CD4-positive, alpha-beta T cell (primary cell): ENCODE measurements at regions not wholly inside any gene's neighbourhood (a gene's known extent, or its start where the extent isn't known, plus 50 kb on each side); places are given as distances from the start of the nearest gene placed in this dataset.
"Not testable (repeated sequence)": the region's sequence is repeated elsewhere in the genome, so short reads cannot be mapped to it uniquely, and the experiment has no call there.

Source experiments
- ATAC-seq: fragments of 200-7000 bp; cut with Tn5 transposase; one replicate; pipeline ENCODE4 v1.10.0; 2022; ENCODE audit warnings: mild to moderate bottlenecking; ENCODE audit not compliant: poor library complexity
- CTCF ChIA-PET: fragments of 350-600 bp; sonication (Branson Sonifier 250); formaldehyde crosslinking; loops from one replicate; lab custom pipeline; 2021; ENCODE audit warnings: antibody characterized with exemption, inconsistent platforms; lab: Charles Lee
- POLR2A ChIA-PET: fragments of 350-600 bp; sonication (Branson Sonifier 250); formaldehyde crosslinking; loops from one replicate; lab custom pipeline; 2021; ENCODE audit warnings: antibody characterized with exemption, inconsistent platforms; lab: Charles Lee
- DNase-seq, 14 experiments: peaks; one replicate each; pipeline ENCODE4 v3.0.0-alpha.2; 2013 to 2020; ENCODE audit warnings: mixed read lengths in 2 of 14
- H3K27ac ChIP-seq, 2 donors: one replicate each; pipeline versions ENCODE4 v1.5.1 to v1.7.0; 2013; ENCODE audit warnings: low read length in 2 of 2, low read depth in 1 of 2, mild to moderate bottlenecking in 1 of 2
- H3K27me3 ChIP-seq, 2 experiments: 1 replicate in 1 of 2; 2 replicates in 1 of 2; pipeline versions ENCODE4 v1.6.1 to v1.7.0; 2013; ENCODE audit warnings: low read length in 2 of 2, control low read depth in 1 of 2, mild to moderate bottlenecking in 1 of 2, moderate library complexity in 1 of 2; ENCODE audit not compliant: insufficient read depth in 2 of 2, control insufficient read depth in 1 of 2
- H3K36me3 ChIP-seq: one replicate; pipeline ENCODE4 v1.6.1; 2013; ENCODE audit warnings: low read length, control low read depth; ENCODE audit not compliant: insufficient read depth
- H3K4me1 ChIP-seq: one replicate; pipeline ENCODE4 v1.6.1; 2013; ENCODE audit warnings: low read length, control low read depth; ENCODE audit not compliant: insufficient read depth
- H3K4me3 ChIP-seq: one replicate; pipeline ENCODE4 v1.5.1; 2013; ENCODE audit warnings: mild to moderate bottlenecking, low read length, moderate library complexity
- H3K9me3 ChIP-seq, 2 experiments: 1 replicate in 1 of 2; 2 replicates in 1 of 2; pipeline versions ENCODE4 v1.6.1 to v1.7.0; 2013; ENCODE audit warnings: low read length in 2 of 2, mild to moderate bottlenecking in 2 of 2, control low read depth in 1 of 2, moderate library complexity in 1 of 2; ENCODE audit not compliant: control insufficient read depth in 1 of 2, insufficient read depth in 1 of 2
- H3K27ac Mint-ChIP-seq: one replicate; pipeline ENCODE4 v1.8.0; 2020; ENCODE audit warnings: mixed read lengths
- H3K27me3 Mint-ChIP-seq: one replicate; pipeline ENCODE4 v1.8.0; 2021; ENCODE audit warnings: mixed read lengths
- H3K36me3 Mint-ChIP-seq: one replicate; pipeline ENCODE4 v1.8.0; 2021; ENCODE audit warnings: low read depth, mixed read lengths
- H3K4me1 Mint-ChIP-seq: one replicate; pipeline ENCODE4 v1.8.0; 2021; ENCODE audit warnings: low read depth, mixed read lengths
- H3K4me3 Mint-ChIP-seq: one replicate; pipeline ENCODE4 v1.8.0; 2020; ENCODE audit warnings: mild to moderate bottlenecking, mixed read lengths
- H3K9me3 Mint-ChIP-seq: one replicate; pipeline ENCODE4 v1.8.0; 2020; ENCODE audit warnings: mixed read lengths
- CTCF ChIP-seq: fragments of 200-600 bp; IDR thresholded peaks from one replicate; pipeline ENCODE4 v1.8.0; 2022; ENCODE audit warnings: antibody characterized with exemption, mild to moderate bottlenecking
- intact Hi-C, 2 experiments: fragments of 100-400 bp; cut with DNase I in 1 of 2; cut with micrococcal nuclease in 1 of 2; formaldehyde crosslinking; loops; one replicate each; pipeline versions ENCODE4 v1.15.1 to v1.9.0; 2023 to 2025; cut with DNase I, micrococcal nuclease

- H3K36me3 Mint-ChIP-seq, result no peaks in the 10 kb centered on the region
Observed at GRCh38 chr9:29625931-29626330, 2052.7 kb upstream of the C9orf72 start.

GRCh38 chr9:29628856-29629255 lies 2055.6 kb upstream of the C9orf72 start:
- intact Hi-C loops, H3K27ac Mint-ChIP-seq, H3K27me3 Mint-ChIP-seq, CTCF ChIA-PET, H3K9me3 Mint-ChIP-seq, H3K4me3 Mint-ChIP-seq, H3K27me3 ChIP-seq, H3K4me1 ChIP-seq, H3K36me3 ChIP-seq, POLR2A ChIA-PET, H3K9me3 ChIP-seq, ATAC-seq, H3K4me3 ChIP-seq, H3K36me3 Mint-ChIP-seq, H3K27ac ChIP-seq, H3K4me1 Mint-ChIP-seq, DNase-seq: not testable (repeated sequence)

More at GRCh38 chr9:29625931-29626330, 2052.7 kb upstream of the C9orf72 start:
- Mint-ChIP-seq H3K27ac (no peak overlapping the region), H3K27me3 (no peaks in the 10 kb centered on the region), H3K4me1 (no peaks in the 10 kb centered on the region), H3K9me3 (peaks cover 7% of the 10 kb centered on the region), H3K4me3 (no peak overlapping the region)
- TF ChIP-seq CTCF, result no peak
- H3K9me3 ChIP-seq, result peaks cover 0 to 8% of the 10 kb centered on the region in 2 experiments
- no peak overlapping the region for H3K4me3 ChIP-seq
- intact Hi-C loops, result no loop called here
- ChIA-PET POLR2A (no interaction called here), CTCF (no interaction called here)
- no peaks in the 10 kb centered on the region for H3K4me1 ChIP-seq
- no peak overlapping the region for H3K27ac ChIP-seq
- no peaks in the 10 kb centered on the region for H3K36me3 ChIP-seq
- no peaks in the 10 kb centered on the region for H3K27me3 ChIP-seq
- DNase-seq (no peak), ATAC-seq (no peak)

- H3K4me3 ChIP-seq, result no peak overlapping the region
- no peaks in the 10 kb centered on the region for H3K4me1 ChIP-seq
- no peak overlapping the region for H3K27ac Mint-ChIP-seq
- no peaks in the 10 kb centered on the region for H3K27me3 Mint-ChIP-seq
- CTCF ChIA-PET, result no interaction called here
- peaks cover 4% of the 10 kb centered on the region for H3K9me3 Mint-ChIP-seq
- DNase-seq, result no peak
- H3K4me3 Mint-ChIP-seq, result no peak overlapping the region
- no peaks in the 10 kb centered on the region for H3K36me3 ChIP-seq
- no peaks in the 10 kb centered on the region for H3K36me3 Mint-ChIP-seq
- TF ChIP-seq CTCF, result no peak
- ATAC-seq, result no peak
- intact Hi-C loops, result no loop called here
- no peaks in the 10 kb centered on the region for H3K4me1 Mint-ChIP-seq
- H3K27ac ChIP-seq, result no peak overlapping the region
- no peaks in the 10 kb centered on the region for H3K9me3 ChIP-seq
- POLR2A ChIA-PET, result no interaction called here
- no peaks in the 10 kb centered on the region for H3K27me3 ChIP-seq
Observed at GRCh38 chr9:29637471-29638237, 2064.4 kb upstream of the C9orf72 start.

GRCh38 chr9:29640507-29640906 lies 2067.2 kb upstream of the C9orf72 start:
- TF ChIP-seq CTCF, result no peak
- Mint-ChIP-seq H3K9me3 (peaks cover 4% of the 10 kb centered on the region), H3K4me1 (no peaks in the 10 kb centered on the region), H3K27me3 (no peaks in the 10 kb centered on the region), H3K36me3 (no peaks in the 10 kb centered on the region), H3K27ac (no peak overlapping the region), H3K4me3 (no peak overlapping the region)
- H3K4me1 ChIP-seq, result no peaks in the 10 kb centered on the region
- no peak for DNase-seq
- no peaks in the 10 kb centered on the region for H3K27me3 ChIP-seq
- H3K4me3 ChIP-seq, result no peak overlapping the region
- POLR2A ChIA-PET, result no interaction called here
- CTCF ChIA-PET, result no interaction called here
- intact Hi-C loops, result no loop called here
- H3K9me3 ChIP-seq, result no peaks in the 10 kb centered on the region
- no peak overlapping the region for H3K27ac ChIP-seq
- H3K36me3 ChIP-seq, result no peaks in the 10 kb centered on the region
- ATAC-seq, result no peak
